Lower leg skin (tissue), 3 donors: ENCODE measurements at regions not wholly inside any gene's neighbourhood (a gene's known extent, or its start where the extent isn't known, plus 50 kb on each side); places are given as distances from the start of the nearest gene placed in this dataset.

Experiments
- POLR2A ChIP-seq, 2 donors: fragments of 450-650 bp; IDR thresholded peaks; one replicate each; pipeline ENCODE4 v1.6.1; 2016 to 2017; ENCODE audit warnings: antibody characterized with exemption in 2 of 2, mild to moderate bottlenecking in 1 of 2, moderate library complexity in 1 of 2
- TF ChIP-seq, protein P1 (sequence below), 3 donors: fragments of 450-650 bp; IDR thresholded peaks; one replicate each; pipeline ENCODE4 v1.5.1; 2016; ENCODE audit warnings: antibody characterized with exemption in 3 of 3, mild to moderate bottlenecking in 3 of 3, moderate library complexity in 2 of 3

DNA sequence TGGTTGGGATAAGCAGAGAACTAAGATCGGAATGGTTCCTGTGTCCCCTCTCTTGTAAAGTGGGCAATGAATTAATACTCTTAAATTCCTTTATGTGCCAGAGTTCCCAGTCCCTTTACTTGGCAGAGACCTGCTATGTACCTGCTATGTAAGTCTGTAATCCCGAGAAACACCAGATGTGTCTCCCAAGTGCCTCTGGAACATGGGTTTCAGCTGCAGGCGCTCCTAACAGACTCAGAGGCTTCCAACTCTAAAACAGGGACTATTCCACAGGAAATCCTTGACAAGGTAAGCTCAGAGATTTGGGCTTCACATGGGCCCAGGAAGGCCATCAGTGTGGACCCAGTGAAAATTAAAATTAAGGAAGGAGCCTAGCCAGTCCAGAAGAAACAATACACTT lies 117.7 kb upstream of the PLCL2 start:
- TF ChIP-seq, protein P1, sequence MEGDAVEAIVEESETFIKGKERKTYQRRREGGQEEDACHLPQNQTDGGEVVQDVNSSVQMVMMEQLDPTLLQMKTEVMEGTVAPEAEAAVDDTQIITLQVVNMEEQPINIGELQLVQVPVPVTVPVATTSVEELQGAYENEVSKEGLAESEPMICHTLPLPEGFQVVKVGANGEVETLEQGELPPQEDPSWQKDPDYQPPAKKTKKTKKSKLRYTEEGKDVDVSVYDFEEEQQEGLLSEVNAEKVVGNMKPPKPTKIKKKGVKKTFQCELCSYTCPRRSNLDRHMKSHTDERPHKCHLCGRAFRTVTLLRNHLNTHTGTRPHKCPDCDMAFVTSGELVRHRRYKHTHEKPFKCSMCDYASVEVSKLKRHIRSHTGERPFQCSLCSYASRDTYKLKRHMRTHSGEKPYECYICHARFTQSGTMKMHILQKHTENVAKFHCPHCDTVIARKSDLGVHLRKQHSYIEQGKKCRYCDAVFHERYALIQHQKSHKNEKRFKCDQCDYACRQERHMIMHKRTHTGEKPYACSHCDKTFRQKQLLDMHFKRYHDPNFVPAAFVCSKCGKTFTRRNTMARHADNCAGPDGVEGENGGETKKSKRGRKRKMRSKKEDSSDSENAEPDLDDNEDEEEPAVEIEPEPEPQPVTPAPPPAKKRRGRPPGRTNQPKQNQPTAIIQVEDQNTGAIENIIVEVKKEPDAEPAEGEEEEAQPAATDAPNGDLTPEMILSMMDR (IDR thresholded peaks at IDR 0.05): no peak
- no peak for TF ChIP-seq POLR2A (IDR thresholded peaks at IDR 0.05)
